IPS DF 6.9 (cell line): ENCODE measurements at regions not wholly inside any gene's neighbourhood (a gene's known extent, or its start where the extent isn't known, plus 50 kb on each side); places are given as distances from the start of the nearest gene placed in this dataset.
A peak's percentile ranks its signal among the peaks of the same experiment; 100 is the strongest.

ENCODE experiments used
- DNase-seq: peaks from one replicate; pipeline ENCODE4 v3.0.0-alpha.2; 2013; ENCODE audit warnings: low read depth, low spot score
- H3K27ac ChIP-seq: one replicate; pipeline ENCODE4 v1.5.1; 2013; ENCODE audit warnings: low read length, control low read depth
- H3K27me3 ChIP-seq: 2 replicates; pipeline ENCODE4 v1.6.1; 2013; ENCODE audit warnings: mild to moderate bottlenecking, low read length; ENCODE audit not compliant: control insufficient read depth, insufficient read depth
- H3K36me3 ChIP-seq: 2 replicates; pipeline ENCODE4 v1.6.1; 2013; ENCODE audit warnings: low read length; ENCODE audit not compliant: control insufficient read depth, insufficient read depth
- H3K4me1 ChIP-seq: 2 replicates; pipeline ENCODE4 v1.6.1; 2013; ENCODE audit warnings: low read length; ENCODE audit not compliant: control insufficient read depth, insufficient read depth
- H3K4me3 ChIP-seq: 2 replicates; pipeline ENCODE4 v1.5.1; 2013; ENCODE audit warnings: mild to moderate bottlenecking, low read length
- H3K9me3 ChIP-seq: 2 replicates; pipeline ENCODE4 v1.6.1; 2013; ENCODE audit warnings: low read length, inconsistent platforms; ENCODE audit not compliant: control insufficient read depth, insufficient read depth
- WGBS: extraction: QIAGEN DNeasy Blood & Tissue Kit; methylation state at CpG from one replicate; pipeline ENCODE4 v1.1.7; 2013; ENCODE audit warnings: mixed read lengths, missing lambda C conversion rate; ENCODE audit not compliant: insufficient read length, insufficient coverage; 5-methylcytosine and 5-hydroxymethylcytosine counted together

GRCh38 chr13:38213314-38213713 lies 136.3 kb upstream of the UFM1 start:
- H3K27ac ChIP-seq: no peak overlapping the region
- WGBS: no CpG with 5 or more reads among the region's 1 CpG

GRCh38 chr13:38210928-38211596 lies 138.6 kb upstream of the UFM1 start:
- no peaks in the 10 kb centered on the region; the same call in 1 of the 2 replicates for H3K4me1 ChIP-seq
- H3K36me3 ChIP-seq: no peaks in the 10 kb centered on the region
- WGBS: no CpG with 5 or more reads among the region's 3 CpGs
- peak; percentile 55 for DNase-seq
- no peak overlapping the region for H3K27ac ChIP-seq
- no peaks in the 10 kb centered on the region for H3K9me3 ChIP-seq
- no peaks in the 10 kb centered on the region for H3K27me3 ChIP-seq
- no peak overlapping the region for H3K4me3 ChIP-seq

More at GRCh38 chr13:38213314-38213713, 136.3 kb upstream of the UFM1 start:
- no peak for DNase-seq
- Histone ChIP-seq H3K27me3 (no peaks in the 10 kb centered on the region), H3K36me3 (no peaks in the 10 kb centered on the region), H3K4me1 (no peaks in the 10 kb centered on the region; the same call in 1 of the 2 replicates), H3K9me3 (no peaks in the 10 kb centered on the region), H3K4me3 (no peak overlapping the region)

- no peaks in the 10 kb centered on the region for H3K36me3 ChIP-seq
- H3K9me3 ChIP-seq: no peaks in the 10 kb centered on the region
- no peak overlapping the region for H3K4me3 ChIP-seq
- no peaks in the 10 kb centered on the region for H3K4me1 ChIP-seq
- DNase-seq: no peak
- no peaks in the 10 kb centered on the region for H3K27me3 ChIP-seq
- H3K27ac ChIP-seq: no peak overlapping the region
These were observed 145.1 kb upstream of the UFM1 start for GRCh38 chr13:38204556-38204955.

GRCh38 chr13:38202740-38203139 lies 146.9 kb upstream of the UFM1 start:
- no peak overlapping the region for H3K4me3 ChIP-seq
- no peaks in the 10 kb centered on the region for H3K4me1 ChIP-seq
- H3K27ac ChIP-seq: no peak overlapping the region
- H3K27me3 ChIP-seq: no peaks in the 10 kb centered on the region
- no peaks in the 10 kb centered on the region for H3K36me3 ChIP-seq
- no peaks in the 10 kb centered on the region for H3K9me3 ChIP-seq
- DNase-seq: no peak
- 100% methylated on average over 1 of the region's 4 CpGs for WGBS

GRCh38 chr13:38191016-38191415 lies 158.6 kb upstream of the UFM1 start:
- Histone ChIP-seq H3K27ac (no peak overlapping the region), H3K9me3 (no peaks in the 10 kb centered on the region), H3K4me1 (0 out of 2 replicates have a peak, but pooled peaks cover 1% of the 10 kb centered on the region), H3K4me3 (no peak overlapping the region), H3K27me3 (no peaks in the 10 kb centered on the region), H3K36me3 (no peaks in the 10 kb centered on the region)
- WGBS: no CpG with 5 or more reads among the region's 3 CpGs
- DNase-seq: no peak

GRCh38 chr13:38180670-38181069 lies 169.0 kb upstream of the UFM1 start:
- H3K4me3 ChIP-seq: no peak overlapping the region

GRCh38 chr13:38180126-38180525 lies 169.5 kb upstream of the UFM1 start:
- Histone ChIP-seq H3K27me3 (no peaks in the 10 kb centered on the region), H3K9me3 (no peaks in the 10 kb centered on the region), H3K27ac (no peak overlapping the region), H3K4me1 (no peaks in the 10 kb centered on the region), H3K36me3 (no peaks in the 10 kb centered on the region), H3K4me3 (no peak overlapping the region)
- no peak for DNase-seq
- no CpG with 5 or more reads among the region's 1 CpG for WGBS

More at GRCh38 chr13:38180670-38181069, 169.0 kb upstream of the UFM1 start:
- DNase-seq: no peak
- Histone ChIP-seq H3K9me3 (no peaks in the 10 kb centered on the region), H3K27ac (no peak overlapping the region), H3K27me3 (no peaks in the 10 kb centered on the region), H3K36me3 (no peaks in the 10 kb centered on the region), H3K4me1 (no peaks in the 10 kb centered on the region)
- WGBS: no CpG with 5 or more reads among the region's 1 CpG

GRCh38 chr13:38176664-38177063 lies 173.0 kb upstream of the UFM1 start:
- no peaks in the 10 kb centered on the region for H3K27me3 ChIP-seq
- DNase-seq: no peak
- no peaks in the 10 kb centered on the region for H3K4me1 ChIP-seq
- no peaks in the 10 kb centered on the region for H3K9me3 ChIP-seq
- no peak overlapping the region for H3K4me3 ChIP-seq
- no peak overlapping the region for H3K27ac ChIP-seq
- H3K36me3 ChIP-seq: no peaks in the 10 kb centered on the region

- no peaks in the 10 kb centered on the region for H3K27me3 ChIP-seq
- no peaks in the 10 kb centered on the region for H3K36me3 ChIP-seq
- DNase-seq: no peak
- H3K4me3 ChIP-seq: no peak overlapping the region
- no peaks in the 10 kb centered on the region for H3K4me1 ChIP-seq
- H3K9me3 ChIP-seq: no peaks in the 10 kb centered on the region
- H3K27ac ChIP-seq: no peak overlapping the region
- no CpG with 5 or more reads among the region's 1 CpG for WGBS
These were observed 176.2 kb upstream of the UFM1 start for GRCh38 chr13:38173403-38173802.

- Histone ChIP-seq H3K4me3 (no peak overlapping the region), H3K4me1 (no peaks in the 10 kb centered on the region), H3K9me3 (no peaks in the 10 kb centered on the region), H3K27ac (no peak overlapping the region), H3K36me3 (no peaks in the 10 kb centered on the region), H3K27me3 (no peaks in the 10 kb centered on the region)
- no peak for DNase-seq
- no CpG with 5 or more reads among the region's 1 CpG for WGBS
These were observed 182.4 kb upstream of the UFM1 start for GRCh38 chr13:38167164-38167822.

- DNase-seq: no peak
- H3K27ac ChIP-seq: no peak overlapping the region
- H3K27me3 ChIP-seq: no peaks in the 10 kb centered on the region
- H3K4me3 ChIP-seq: no peak overlapping the region
- H3K4me1 ChIP-seq: no peaks in the 10 kb centered on the region
- no peaks in the 10 kb centered on the region for H3K36me3 ChIP-seq
- WGBS: no CpG with 5 or more reads among the region's 2 CpGs
- no peaks in the 10 kb centered on the region for H3K9me3 ChIP-seq
These were observed 183.5 kb upstream of the UFM1 start for GRCh38 chr13:38166116-38166515.
